Aorta (tissue), 5 donors: ENCODE measurements at regions not wholly inside any gene's neighbourhood (a gene's known extent, or its start where the extent isn't known, plus 50 kb on each side); places are given as distances from the start of the nearest gene placed in this dataset.

ENCODE experiments used
- ATAC-seq: fragments of 200-7000 bp; cut with Tn5 transposase; one replicate; pipeline ENCODE4 v1.9.1; 2022; ENCODE audit warnings: moderate library complexity; ENCODE audit not compliant: low FRiP score
- DNase-seq, 2 donors: peaks; one replicate each; pipeline ENCODE4 v3.0.0-alpha.2; 2020
- H3K27ac ChIP-seq, 2 donors: one replicate each; pipeline ENCODE4 v1.5.1; 2013; ENCODE audit warnings: low read length in 2 of 2, mild to moderate bottlenecking in 2 of 2, moderate library complexity in 2 of 2, control low read depth in 1 of 2, inconsistent platforms in 1 of 2, low read depth in 1 of 2
- H3K27me3 ChIP-seq, 2 donors: one replicate each; pipeline ENCODE4 v1.6.1; 2013; ENCODE audit warnings: control low read depth in 1 of 2, low read length in 1 of 2, mild to moderate bottlenecking in 1 of 2, moderate library complexity in 1 of 2; ENCODE audit not compliant: insufficient read depth in 2 of 2, control insufficient read depth in 1 of 2
- H3K36me3 ChIP-seq, 2 donors: one replicate each; pipeline ENCODE4 v1.6.1; 2013; ENCODE audit warnings: control low read depth in 1 of 2, low read length in 1 of 2, mild to moderate bottlenecking in 1 of 2; ENCODE audit not compliant: insufficient read depth in 2 of 2, control insufficient read depth in 1 of 2
- H3K4me1 ChIP-seq, 2 donors: one replicate each; pipeline ENCODE4 v1.6.1; 2013; ENCODE audit warnings: low read length in 2 of 2, control low read depth in 1 of 2, mild to moderate bottlenecking in 1 of 2, moderate library complexity in 1 of 2; ENCODE audit not compliant: insufficient read depth in 2 of 2, control insufficient read depth in 1 of 2
- H3K4me3 ChIP-seq, 2 donors: one replicate each; pipeline ENCODE4 v1.5.1; 2013; ENCODE audit warnings: low read length in 2 of 2, control low read depth in 1 of 2, mild to moderate bottlenecking in 1 of 2
- H3K9me3 ChIP-seq: one replicate; pipeline ENCODE4 v1.6.1; 2013; ENCODE audit warnings: mild to moderate bottlenecking, low read length; ENCODE audit not compliant: control insufficient read depth
- WGBS, 2 donors: extraction: QIAGEN DNeasy Blood & Tissue Kit; methylation state at CpG; one replicate each; pipeline ENCODE4 v1.1.7; 2013; 5-methylcytosine and 5-hydroxymethylcytosine counted together
- intact Hi-C, 2 donors: fragments of 100-400 bp; cut with DNase I; formaldehyde crosslinking; loops; one replicate each; pipeline versions ENCODE4 v1.14.2 to v1.15.0; 2022
- donor health status: healthy with polysubstance abuse.
- donor health status: Bipolar disorder and iron deficiency.
- donor health status: DM: no; HTN: no; CAD: no.
- donor health status: DM: no; HTN: no; CAD: no.
- donor health status: DM: yes; HTN: yes; CAD: no.

GRCh38 chr7:3188946-3189345 lies 112.1 kb upstream of the SDK1 start:
- ATAC-seq (no peak), DNase-seq (peak in 1 of 2 donors; percentile 8)
- H3K4me1 ChIP-seq: no peaks in the 10 kb centered on the region
- intact Hi-C loops: no loop called here
- 60 to 70% methylated on average over 9 of the region's 9 CpGs for WGBS, 2 donors
- no peak overlapping the region for H3K4me3 ChIP-seq
- H3K36me3 ChIP-seq: no peaks in the 10 kb centered on the region
- H3K9me3 ChIP-seq: no peaks in the 10 kb centered on the region
- no peak overlapping the region for H3K27ac ChIP-seq
- H3K27me3 ChIP-seq: no peaks in the 10 kb centered on the region

GRCh38 chr7:3191548-3191947 lies 109.5 kb upstream of the SDK1 start:
- Histone ChIP-seq H3K27ac (no peak overlapping the region), H3K9me3 (peaks cover 2% of the 10 kb centered on the region), H3K4me1 (no peaks in the 10 kb centered on the region), H3K27me3 (no peaks in the 10 kb centered on the region), H3K4me3 (no peak overlapping the region), H3K36me3 (no peaks in the 10 kb centered on the region)
- intact Hi-C loops: no loop called here
- 89 to 90% methylated on average over 4 of the region's 4 CpGs for WGBS, 2 donors
- DNase-seq (peak in 1 of 2 donors; percentile 8), ATAC-seq (no peak)

GRCh38 chr7:3192669-3193068 lies 108.4 kb upstream of the SDK1 start:
- no peaks in the 10 kb centered on the region for H3K36me3 ChIP-seq
- peaks cover 2% of the 10 kb centered on the region for H3K9me3 ChIP-seq
- H3K27ac ChIP-seq: no peak overlapping the region
- DNase-seq: peak in 1 of 2 donors; percentile 34
- WGBS, 2 donors: 93 to 94% methylated on average over 4 of the region's 4 CpGs
- ATAC-seq: no peak
- no peaks in the 10 kb centered on the region for H3K27me3 ChIP-seq
- H3K4me1 ChIP-seq: no peaks in the 10 kb centered on the region
- H3K4me3 ChIP-seq: no peak overlapping the region
- intact Hi-C loops: no loop called here

- Histone ChIP-seq H3K27me3 (no peaks in the 10 kb centered on the region), H3K27ac (no peak overlapping the region), H3K36me3 (no peaks in the 10 kb centered on the region), H3K4me3 (no peak overlapping the region), H3K4me1 (no peaks in the 10 kb centered on the region), H3K9me3 (peaks cover 2% of the 10 kb centered on the region)
- ATAC-seq (no peak), DNase-seq (no peak)
- intact Hi-C loops: no loop called here
- WGBS, 2 donors: 72 to 78% methylated on average over 9 of the region's 9 CpGs
Measured at GRCh38 chr7:3193379-3194120, 107.5 kb upstream of the SDK1 start.

GRCh38 chr7:3194501-3195141 lies 106.4 kb upstream of the SDK1 start:
- Histone ChIP-seq H3K9me3 (peaks cover 2% of the 10 kb centered on the region), H3K36me3 (no peaks in the 10 kb centered on the region), H3K27ac (no peak overlapping the region), H3K4me1 (no peaks in the 10 kb centered on the region), H3K4me3 (no peak overlapping the region), H3K27me3 (no peaks in the 10 kb centered on the region)
- intact Hi-C loops: no loop called here
- 46% methylated on average over 7 of the region's 7 CpGs for WGBS, 2 donors
- DNase-seq: peak in 1 of 2 donors; percentile 44
- no peak for ATAC-seq

- DNase-seq: no peak
- H3K4me3 ChIP-seq: no peak overlapping the region
- WGBS, 2 donors: 89 to 94% methylated on average over 6 of the region's 6 CpGs
- H3K9me3 ChIP-seq: peaks cover 2% of the 10 kb centered on the region
- ATAC-seq: no peak
- H3K4me1 ChIP-seq: no peaks in the 10 kb centered on the region
- no peaks in the 10 kb centered on the region for H3K36me3 ChIP-seq
- H3K27me3 ChIP-seq: no peaks in the 10 kb centered on the region
- intact Hi-C loops: no loop called here
- H3K27ac ChIP-seq: no peak overlapping the region
Measured at GRCh38 chr7:3195160-3195559, 105.9 kb upstream of the SDK1 start.

GRCh38 chr7:3196629-3197400 lies 104.2 kb upstream of the SDK1 start:
- no peaks in the 10 kb centered on the region for H3K27me3 ChIP-seq
- 85 to 88% methylated on average over 21 of the region's 21 CpGs for WGBS, 2 donors
- peaks cover 2% of the 10 kb centered on the region for H3K9me3 ChIP-seq
- no peak overlapping the region for H3K27ac ChIP-seq
- DNase-seq (no peak), ATAC-seq (no peak)
- no peak overlapping the region for H3K4me3 ChIP-seq
- no peaks in the 10 kb centered on the region for H3K4me1 ChIP-seq
- H3K36me3 ChIP-seq: no peaks in the 10 kb centered on the region
- intact Hi-C loops: no loop called here

- DNase-seq (no peak), ATAC-seq (no peak)
- WGBS, 2 donors: 84 to 85% methylated on average over 11 of the region's 11 CpGs
- Histone ChIP-seq H3K36me3 (no peaks in the 10 kb centered on the region), H3K27me3 (no peaks in the 10 kb centered on the region), H3K9me3 (peaks cover 2% of the 10 kb centered on the region), H3K4me3 (no peak overlapping the region), H3K27ac (no peak overlapping the region), H3K4me1 (no peaks in the 10 kb centered on the region)
- intact Hi-C loops: no loop called here
Measured at GRCh38 chr7:3197567-3198213, 103.4 kb upstream of the SDK1 start.
